Bone marrow (tissue), 2 donors: ENCODE measurements at regions not wholly inside any gene's neighbourhood (a gene's known extent, or its start where the extent isn't known, plus 50 kb on each side); places are given as distances from the start of the nearest gene placed in this dataset.
"Not testable (repeated sequence)": the region's sequence is repeated elsewhere in the genome, so short reads cannot be mapped to it uniquely, and the experiment has no call there.

Experiments
- DNase-seq, 2 donors: peaks; one replicate each; lab custom pipeline; 2025; lab: John Stamatoyannopoulos, UW

GRCh38 chr13:90680826-90681225, 666.7 kb upstream of the MIR17HG start:
- DNase-seq, result no peak

- no peak for DNase-seq
Observed at GRCh38 chr13:90683711-90684131, 663.8 kb upstream of the MIR17HG start.

- no peak for DNase-seq
Observed at GRCh38 chr13:90686442-90686841, 661.0 kb upstream of the MIR17HG start.

- DNase-seq, result no peak
Observed at GRCh38 chr13:90689111-90689510, 658.4 kb upstream of the MIR17HG start.

GRCh38 chr13:90690458-90691080, 656.9 kb upstream of the MIR17HG start:
- no peak for DNase-seq

GRCh38 chr13:90696254-90696653, 651.2 kb upstream of the MIR17HG start:
- DNase-seq, result no peak

- DNase-seq, result no peak
Observed at GRCh38 chr13:90696656-90697055, 650.8 kb upstream of the MIR17HG start.

GRCh38 chr13:90700340-90700739, 647.1 kb upstream of the MIR17HG start:
- no peak for DNase-seq

GRCh38 chr13:90701264-90701663, 646.2 kb upstream of the MIR17HG start:
- DNase-seq, result no peak

GRCh38 chr13:90702050-90702449, 645.4 kb upstream of the MIR17HG start:
- DNase-seq, result no peak

GRCh38 chr13:90706631-90707030, 640.9 kb upstream of the MIR17HG start:
- DNase-seq, result no peak

GRCh38 chr13:90708128-90708527, 639.4 kb upstream of the MIR17HG start:
- no peak for DNase-seq

GRCh38 chr13:90709319-90709718, 638.2 kb upstream of the MIR17HG start:
- DNase-seq, result no peak

- DNase-seq, result no peak
Observed at GRCh38 chr13:90710164-90710759, 637.2 kb upstream of the MIR17HG start.

- DNase-seq, result no peak
Observed at GRCh38 chr13:90713441-90714133, 633.9 kb upstream of the MIR17HG start.

GRCh38 chr13:90715485-90715884, 632.0 kb upstream of the MIR17HG start:
- DNase-seq, result no peak

GRCh38 chr13:90717451-90717936, 630.0 kb upstream of the MIR17HG start:
- DNase-seq, result no peak

- no peak for DNase-seq
Observed at GRCh38 chr13:90719461-90719860, 628.0 kb upstream of the MIR17HG start.

- no peak for DNase-seq
Observed at GRCh38 chr13:90721937-90722336, 625.5 kb upstream of the MIR17HG start.

GRCh38 chr13:90723381-90723780, 624.1 kb upstream of the MIR17HG start:
- no peak for DNase-seq

GRCh38 chr13:90726375-90726774, 621.1 kb upstream of the MIR17HG start:
- DNase-seq, result no peak

- no peak for DNase-seq
Observed at GRCh38 chr13:90732049-90732448, 615.4 kb upstream of the MIR17HG start.

GRCh38 chr13:90734497-90734896, 613.0 kb upstream of the MIR17HG start:
- DNase-seq, result not testable (repeated sequence)
